GF-D8 (cell line): ENCODE measurements at regions not wholly inside any gene's neighbourhood (a gene's known extent, or its start where the extent isn't known, plus 50 kb on each side); places are given as distances from the start of the nearest gene placed in this dataset.

ENCODE experiments used
- DNase-seq: peaks from one replicate; lab custom pipeline; 2025; lab: John Stamatoyannopoulos, UW

DNA sequence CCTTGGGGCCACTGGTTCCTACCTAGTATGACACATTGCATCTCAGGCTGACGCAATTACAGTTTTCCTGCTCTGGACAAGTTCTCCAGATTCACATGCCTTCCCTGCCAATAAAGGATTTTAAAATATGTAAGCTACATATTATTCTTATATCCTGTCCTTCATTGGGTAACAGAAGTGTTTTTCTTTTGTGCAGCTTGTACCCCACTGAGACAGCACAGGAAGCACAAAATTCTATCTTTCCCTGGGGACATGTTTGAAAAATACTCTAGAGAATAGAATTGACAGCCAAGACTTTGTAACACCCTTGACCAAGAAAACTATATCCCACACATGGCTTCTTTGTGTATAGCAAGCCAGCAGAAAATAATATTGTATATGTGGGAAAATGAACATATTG, 456.8 kb downstream of the MAFB start:
- DNase-seq = no peak

- DNase-seq = no peak
Measured at GRCh38 chr20:40230486-40230885, 458.6 kb downstream of the MAFB start.

DNA sequence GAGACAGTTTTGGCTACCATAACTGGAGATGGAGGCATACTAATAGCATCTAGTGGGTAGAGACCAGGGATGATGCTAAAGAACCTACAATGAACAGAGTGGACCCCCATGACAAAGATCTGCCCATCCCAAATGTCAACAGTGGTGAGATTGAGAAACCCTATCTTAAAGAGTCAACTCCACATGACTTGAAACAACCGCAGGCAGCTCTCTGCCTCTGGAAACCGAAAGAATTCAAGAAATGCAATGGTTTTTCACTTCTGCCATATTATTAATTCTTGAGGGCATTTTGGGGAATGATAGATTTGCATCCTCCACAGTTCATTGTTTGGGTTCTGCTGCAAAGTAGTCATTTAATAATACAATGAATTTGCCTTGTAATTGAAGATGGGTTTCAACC, 463.4 kb downstream of the MAFB start:
- no peak for DNase-seq

GRCh38 chr20:40223810-40224209, 465.2 kb downstream of the MAFB start:
- no peak for DNase-seq

- DNase-seq = no peak
Measured at GRCh38 chr20:40218971-40219370, 470.1 kb downstream of the MAFB start.

DNA sequence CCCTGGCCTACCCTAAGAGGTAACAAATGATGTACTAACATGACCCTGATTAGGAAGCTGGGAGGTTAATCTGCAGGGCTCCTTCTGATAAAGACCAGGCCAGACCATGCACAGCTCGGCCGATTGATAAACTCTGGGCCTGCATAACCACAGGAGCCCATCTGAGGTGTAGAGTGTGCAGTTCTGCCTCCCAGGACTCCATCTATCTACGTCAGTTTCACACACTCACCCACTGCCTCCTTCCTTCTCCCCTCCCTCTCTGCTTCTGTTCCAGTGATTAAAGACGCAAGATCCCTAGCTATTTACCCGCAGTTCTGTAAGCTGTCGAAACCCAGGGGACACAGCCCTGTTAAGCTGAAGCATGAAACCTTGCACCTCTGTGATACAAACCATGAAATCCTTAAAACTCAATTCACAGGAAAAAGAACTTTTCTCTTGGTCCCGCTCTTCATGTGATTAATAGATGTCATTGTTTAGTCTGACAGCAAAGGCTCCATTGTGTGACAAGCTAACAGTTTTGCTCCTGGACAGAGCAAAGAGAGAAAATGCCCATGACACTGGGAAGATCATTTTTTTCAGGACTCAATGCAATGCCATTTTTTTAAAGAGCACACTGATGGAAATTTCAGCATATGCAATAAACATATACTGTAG, 470.6 kb downstream of the MAFB start:
- DNase-seq = no peak

DNA sequence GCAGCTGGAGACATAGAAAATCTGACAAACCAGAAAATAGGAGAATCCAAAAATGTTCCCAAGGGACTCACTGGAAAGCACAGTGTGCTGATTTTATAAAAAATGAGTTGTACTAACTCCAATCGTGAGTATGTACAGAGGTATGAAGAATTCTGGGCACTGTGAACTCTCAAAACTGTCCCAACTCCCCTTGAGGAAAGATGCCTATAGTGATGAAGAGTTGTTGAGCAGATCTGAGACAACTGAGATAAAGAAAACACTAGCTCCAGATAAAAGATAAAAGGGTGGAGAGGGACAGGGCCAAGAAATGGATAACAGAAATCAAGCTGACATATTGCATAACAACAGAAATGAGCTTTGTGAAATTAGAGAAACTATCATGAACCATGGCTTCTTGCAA, 481.4 kb downstream of the MAFB start:
- DNase-seq = no peak

DNA sequence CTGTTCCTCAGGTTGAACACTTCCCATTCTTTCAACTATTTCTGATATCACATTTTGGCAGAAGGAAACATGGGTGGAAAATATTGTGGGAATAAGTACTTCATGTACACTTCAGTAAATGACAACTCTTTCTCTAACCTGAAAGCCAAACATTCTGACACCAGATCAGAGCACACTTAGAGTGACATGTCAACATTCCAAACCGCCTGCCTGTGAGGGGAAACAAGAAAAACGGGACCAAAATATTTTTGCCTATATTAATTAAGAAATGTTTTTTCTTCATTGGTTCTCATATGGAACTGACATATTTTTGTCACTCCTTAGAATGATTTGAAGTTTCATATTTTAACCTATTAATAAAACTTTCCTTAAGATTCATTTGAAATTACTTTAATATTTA, 483.1 kb downstream of the MAFB start:
- DNase-seq = no peak

- no peak for DNase-seq
Measured at GRCh38 chr20:40203032-40203431, 486.0 kb downstream of the MAFB start.

DNA sequence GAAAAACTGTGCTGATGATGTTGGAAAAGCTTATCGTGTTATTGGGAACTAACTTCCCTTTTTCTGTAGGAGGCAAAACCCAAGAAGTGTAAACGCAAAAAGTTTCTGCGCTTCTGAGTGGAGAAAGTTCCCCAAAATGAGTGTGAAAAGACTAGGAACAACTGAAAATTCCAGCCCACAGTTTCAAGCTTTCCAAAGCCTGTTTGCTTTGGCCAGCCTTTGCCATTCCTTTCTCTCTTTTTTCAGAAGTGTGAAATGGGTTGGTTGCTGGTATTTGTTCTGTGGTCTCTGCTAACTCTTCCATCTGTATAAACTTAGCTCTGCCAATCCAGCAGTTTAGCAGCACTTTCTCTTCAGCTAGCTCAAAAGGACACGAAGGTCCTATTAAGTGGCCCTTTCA, 491.3 kb downstream of the MAFB start:
- no peak for DNase-seq

DNA sequence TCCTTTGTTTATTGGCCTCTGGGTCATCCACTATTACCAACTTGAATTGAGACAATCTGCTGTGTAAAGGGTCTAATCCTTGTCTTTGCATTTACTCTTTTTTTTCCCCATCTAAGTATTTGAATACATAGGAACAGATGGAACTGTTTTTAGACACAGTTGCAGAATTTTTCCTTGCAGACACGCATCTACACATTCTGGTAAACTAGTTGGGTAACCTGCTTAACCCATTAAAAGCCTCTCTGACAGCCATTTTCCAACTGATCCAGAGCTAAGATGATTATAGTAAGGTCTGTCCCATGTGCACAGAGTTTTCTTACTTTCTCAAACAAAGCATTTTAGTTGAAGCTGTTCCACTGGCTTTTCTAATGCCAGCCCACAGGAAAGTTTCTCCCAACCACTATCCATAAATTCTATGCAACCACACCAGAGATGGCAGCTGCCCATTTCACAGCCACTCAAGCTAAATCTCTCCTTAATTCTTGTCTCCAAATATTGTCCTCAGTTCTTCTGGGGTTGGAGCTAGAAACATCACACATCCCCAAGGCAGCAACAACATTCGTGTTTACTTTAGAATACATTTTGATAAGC, 492.1 kb downstream of the MAFB start:
- DNase-seq = no peak

DNA sequence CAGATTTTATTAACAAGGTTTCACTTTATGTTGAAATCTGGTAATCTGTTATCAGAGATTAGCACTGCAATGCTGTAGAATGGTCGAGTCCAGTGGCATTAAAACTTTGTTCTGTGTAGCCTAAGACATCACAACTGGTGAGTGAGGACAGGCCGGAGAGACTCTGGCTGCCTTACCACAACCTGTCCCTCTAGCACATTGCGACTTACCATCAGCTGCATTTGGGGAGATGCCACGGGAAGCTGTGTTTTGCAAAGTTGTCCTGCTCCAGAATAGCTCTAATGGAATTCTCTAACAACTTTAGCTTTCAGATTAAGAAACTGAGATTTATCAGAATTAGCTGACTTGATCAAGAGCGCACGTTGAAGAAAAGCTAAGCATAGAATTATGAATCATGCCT, 493.3 kb downstream of the MAFB start:
- no peak for DNase-seq

DNA sequence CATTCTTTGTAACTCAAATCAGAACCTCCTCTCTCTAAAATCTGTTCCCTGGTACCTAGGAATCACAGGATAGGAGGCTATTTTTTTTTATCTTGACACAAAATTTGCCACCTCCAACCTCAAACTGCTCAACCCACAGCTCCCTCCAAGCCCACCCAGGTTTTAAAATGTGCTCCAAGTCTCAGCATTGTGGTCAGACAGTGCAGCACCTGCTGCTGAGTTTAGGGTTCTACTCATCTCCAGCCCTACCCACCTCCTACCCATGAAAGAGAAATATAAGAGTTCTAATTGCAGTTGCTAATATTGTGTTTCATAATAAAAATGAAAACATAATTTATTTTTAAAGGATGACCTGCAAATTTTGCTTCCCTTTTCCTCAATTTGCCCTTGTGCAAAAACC, 496.5 kb downstream of the MAFB start:
- no peak for DNase-seq

DNA sequence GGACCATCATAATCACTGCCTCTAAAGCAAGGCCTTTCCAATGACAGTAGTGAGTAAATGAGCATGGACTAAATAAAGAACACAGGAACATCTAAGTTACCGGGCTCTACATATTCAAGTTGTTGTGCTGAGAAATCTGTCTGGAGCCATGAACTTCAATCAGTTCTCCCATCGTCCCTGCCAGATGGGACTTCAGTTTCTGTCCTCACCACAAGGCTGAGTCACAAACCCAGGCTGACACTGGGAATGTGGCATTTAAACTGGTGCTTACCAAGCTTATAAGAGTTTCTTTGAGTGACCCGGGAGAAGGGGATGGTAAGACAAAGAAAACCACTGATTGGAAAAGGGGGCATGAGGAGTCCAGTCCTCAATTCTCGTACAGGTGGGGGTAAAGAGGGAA, 497.0 kb downstream of the MAFB start:
- DNase-seq = no peak

DNA sequence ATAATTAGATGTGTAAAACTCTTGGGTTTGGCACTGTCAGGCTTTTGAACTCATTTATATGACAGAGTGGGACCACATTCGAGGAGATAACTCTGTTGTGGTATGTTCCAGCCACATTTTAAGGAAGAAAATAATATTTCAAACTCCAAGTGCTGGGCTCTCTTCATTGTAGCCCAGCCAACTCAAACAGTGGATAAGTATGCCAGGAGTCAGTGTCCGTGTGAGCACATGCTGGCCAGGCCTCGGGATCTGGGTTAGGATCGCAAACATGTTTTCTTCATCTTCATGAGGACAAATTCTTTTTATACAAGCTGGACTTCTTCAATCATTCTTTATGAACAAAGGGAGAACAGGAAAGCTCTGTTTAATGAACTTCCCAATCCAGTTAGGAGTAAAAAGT, 497.5 kb downstream of the MAFB start:
- DNase-seq = no peak

GRCh38 chr20:40189621-40190020, 499.4 kb downstream of the MAFB start:
- no peak for DNase-seq

DNA sequence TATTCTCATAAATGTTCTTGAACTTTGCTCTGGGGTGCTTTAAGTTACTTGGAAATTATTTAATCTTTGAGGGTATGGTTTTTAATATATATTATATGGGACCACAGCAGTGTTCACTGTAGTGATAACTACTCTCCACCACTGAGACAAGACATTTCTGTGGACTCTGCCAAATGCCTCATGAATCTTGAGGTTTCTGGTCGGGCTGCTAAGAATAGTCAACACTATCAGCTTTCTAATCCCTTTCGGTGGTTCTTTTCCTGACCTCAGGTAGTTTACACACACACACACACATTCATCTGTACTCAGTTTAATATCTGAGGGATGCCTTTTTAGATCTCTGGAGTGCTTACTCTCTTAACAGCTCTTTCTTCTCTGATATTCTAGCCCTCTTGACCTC, 500.7 kb downstream of the MAFB start:
- DNase-seq = no peak

GRCh38 chr20:40186826-40187225, 502.2 kb downstream of the MAFB start:
- no peak for DNase-seq

DNA sequence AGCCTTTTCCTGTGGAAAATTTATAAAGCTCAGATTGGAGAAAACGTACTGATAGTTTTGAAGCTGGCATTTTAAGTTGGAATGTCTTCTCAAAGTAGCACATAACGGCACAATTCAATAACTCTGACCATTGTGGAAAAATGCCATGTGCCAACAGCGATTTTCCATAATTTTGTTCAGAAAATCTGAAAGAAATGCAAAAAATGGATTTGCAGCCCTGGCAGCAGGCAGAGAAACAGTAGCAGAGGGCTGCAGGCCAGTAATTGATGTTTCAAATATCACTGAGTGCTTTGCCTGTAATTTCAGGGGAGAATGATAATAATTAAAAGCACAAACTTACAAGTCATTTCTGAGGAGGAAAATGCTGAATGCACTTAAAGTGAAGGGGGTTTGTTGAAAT, 507.4 kb downstream of the MAFB start:
- DNase-seq = no peak

DNA sequence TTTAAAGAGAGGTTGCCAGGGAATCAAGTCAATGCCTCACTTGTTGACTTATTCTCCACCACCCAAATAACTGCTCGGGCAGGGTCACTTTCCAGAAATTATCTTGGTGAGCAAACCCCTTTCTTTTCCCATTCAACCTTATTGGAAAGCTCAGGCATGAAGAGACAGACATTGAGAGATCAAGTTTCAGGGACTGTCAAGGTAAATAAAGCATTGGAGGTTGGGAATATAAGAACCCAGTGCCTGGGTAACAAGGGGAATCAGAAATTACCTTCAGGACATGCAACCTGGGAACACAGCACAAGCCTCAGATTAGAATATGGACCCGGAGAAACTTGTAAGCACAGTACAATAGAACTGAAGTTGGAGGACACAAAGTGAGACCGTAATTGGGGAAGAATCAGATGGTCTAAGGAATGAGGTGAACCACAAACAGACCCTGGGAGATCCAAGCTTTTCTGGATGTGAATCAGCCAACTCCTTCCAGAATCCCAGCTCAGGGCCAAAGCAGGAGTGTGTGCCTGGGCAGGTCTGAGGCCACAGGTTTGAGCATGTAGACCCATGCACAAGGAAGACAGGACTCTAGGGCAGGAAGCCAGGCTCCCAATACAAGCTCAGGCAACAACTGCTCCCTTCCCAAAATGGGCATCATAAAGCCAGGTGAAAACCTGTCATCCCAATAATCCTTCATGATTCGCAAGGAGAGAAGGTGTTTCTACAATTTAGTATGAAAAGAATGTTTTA, 512.8 kb downstream of the MAFB start:
- no peak for DNase-seq

- DNase-seq = no peak
Measured at GRCh38 chr20:40175296-40175695, 513.7 kb downstream of the MAFB start.

DNA sequence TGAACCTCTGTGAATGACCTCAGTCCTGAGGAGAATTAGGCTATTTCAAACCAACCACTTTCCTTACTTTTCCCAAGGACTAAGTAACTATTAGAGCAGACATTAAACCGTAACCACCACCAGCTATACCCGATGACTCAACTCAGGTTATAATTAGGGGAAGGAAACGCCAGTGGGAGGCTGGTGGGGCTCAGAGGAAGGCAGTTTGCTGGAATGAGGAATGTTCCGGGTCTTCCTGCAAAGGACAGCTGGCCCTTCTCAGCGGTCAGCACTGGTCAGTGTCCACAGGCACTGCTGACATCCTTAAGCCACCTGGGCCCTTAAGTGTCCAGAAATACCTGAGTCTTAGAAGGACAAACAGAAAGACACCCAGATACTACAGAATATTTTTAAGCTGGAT, 515.2 kb downstream of the MAFB start:
- no peak for DNase-seq

DNA sequence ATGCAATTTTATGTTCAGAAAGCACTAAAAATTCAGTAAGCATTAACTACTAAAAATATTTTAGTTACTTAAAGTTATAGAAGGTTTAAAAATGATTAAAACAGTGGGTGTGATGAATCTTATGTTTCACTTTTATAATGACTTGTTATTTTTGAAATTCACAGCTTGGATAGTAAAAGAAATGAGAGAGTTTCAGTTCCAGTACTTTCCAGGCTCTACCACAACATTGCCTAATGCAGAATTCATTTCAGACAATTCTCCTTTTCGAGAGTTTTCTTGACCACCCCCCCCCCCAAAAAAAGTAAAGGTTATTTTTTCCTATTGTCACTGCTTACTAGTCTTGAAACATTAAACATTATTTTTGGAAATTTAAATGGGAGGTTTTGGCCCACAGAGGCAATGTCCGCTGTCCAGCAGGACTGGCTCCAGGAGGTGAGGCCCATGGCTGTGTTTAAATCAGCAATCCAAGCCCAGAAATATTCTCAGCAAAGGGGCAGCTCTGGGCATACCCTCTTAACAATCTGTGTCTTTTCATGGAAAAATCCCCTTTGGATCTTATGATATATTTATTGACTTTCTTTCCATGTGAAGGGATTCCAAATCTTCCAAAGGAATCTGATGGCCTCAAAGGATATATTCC, 519.9 kb downstream of the MAFB start:
- DNase-seq = no peak
